Caco-2 (cell line): ENCODE measurements at regions not wholly inside any gene's neighbourhood (a gene's known extent, or its start where the extent isn't known, plus 50 kb on each side); places are given as distances from the start of the nearest gene placed in this dataset.
A peak's percentile ranks its signal among the peaks of the same experiment; 100 is the strongest.

Source experiments
- BruUV-seq: library from RNA; stranded (reverse); fragments of 400-500 nt; replicated peaks from 2 replicates; lab custom pipeline; 2021; lab: Mats Ljungman, UMichigan
- CTCF ChIA-PET: fragments of 300-600 bp; sonication (Branson Sonifier 250); formaldehyde crosslinking; loops from one replicate; lab custom pipeline; 2022; ENCODE audit warnings: antibody characterized with exemption; lab: Charles Lee
- POLR2A ChIA-PET: fragments of 300-600 bp; sonication (Branson Sonifier 250); formaldehyde crosslinking; loops from one replicate; lab custom pipeline; 2022; ENCODE audit warnings: antibody characterized with exemption; lab: Charles Lee
- DNase-seq, 2 experiments: peaks; one replicate each; pipeline versions ENCODE4 v3.0.0 to v3.0.0-alpha.2; 2020 to 2022
- H3K27me3 ChIP-seq: replicated peaks from 2 replicates; pipeline ENCODE4 v1.6.0; 2011; ENCODE audit warnings: low read length; ENCODE audit not compliant: control insufficient read depth, insufficient read depth
- H3K36me3 ChIP-seq: 2 replicates; pipeline ENCODE4 v1.5.1; 2011; ENCODE audit warnings: low read length; ENCODE audit not compliant: control insufficient read depth, insufficient read depth
- H3K4me1 ChIP-seq: fragments of 250-450 bp; sonication (Bioruptor Pico); 2 replicates; pipeline ENCODE4 v1.5.1; 2020; ENCODE audit warnings: mild to moderate bottlenecking
- H3K4me3 ChIP-seq: 2 replicates; pipeline ENCODE4 v1.5.1; 2011; ENCODE audit warnings: low read depth, mild to moderate bottlenecking, control low read depth, low read length
- H3K9me3 ChIP-seq: fragments of 250-450 bp; sonication (Bioruptor Pico); 2 replicates; pipeline ENCODE4 v1.5.1; 2020; ENCODE audit warnings: mild to moderate bottlenecking, moderate library complexity
- H3K27ac Mint-ChIP-seq: one replicate; pipeline ENCODE4 v1.8.0; 2022; ENCODE audit warnings: mixed read lengths; ENCODE audit not compliant: unreplicated experiment
- H3K27me3 Mint-ChIP-seq: one replicate; pipeline ENCODE4 v1.8.0; 2022; ENCODE audit warnings: mixed read lengths; ENCODE audit not compliant: insufficient read depth, unreplicated experiment
- H3K36me3 Mint-ChIP-seq: one replicate; pipeline ENCODE4 v1.8.0; 2022; ENCODE audit warnings: mild to moderate bottlenecking, mixed read lengths; ENCODE audit not compliant: insufficient read depth, unreplicated experiment
- H3K4me1 Mint-ChIP-seq: one replicate; pipeline ENCODE4 v1.8.0; 2022; ENCODE audit warnings: low read depth, mixed read lengths; ENCODE audit not compliant: unreplicated experiment
- H3K4me3 Mint-ChIP-seq: one replicate; pipeline ENCODE4 v1.8.0; 2022; ENCODE audit warnings: mild to moderate bottlenecking, moderate library complexity, mixed read lengths; ENCODE audit not compliant: unreplicated experiment
- H3K9me3 Mint-ChIP-seq: one replicate; pipeline ENCODE4 v1.8.0; 2022; ENCODE audit warnings: mixed read lengths; ENCODE audit not compliant: unreplicated experiment
- intact Hi-C: fragments of 100-400 bp; cut with micrococcal nuclease; formaldehyde crosslinking; loops from one replicate; pipeline ENCODE4 v1.10.0; 2022; ENCODE audit not compliant: unreplicated experiment
- TF ChIP-seq, protein P1 (sequence below), 2 experiments: fragments of 200-600 bp in 1 of 2; IDR thresholded peaks; 1 replicate in 1 of 2; 2 replicates in 1 of 2; pipeline versions ENCODE4 v1.5.1 to v1.8.0; 2011 to 2022; ENCODE audit warnings: antibody characterized with exemption in 1 of 2, control low read depth in 1 of 2, inconsistent platforms in 1 of 2, low read depth in 1 of 2, low read length in 1 of 2, mild to moderate bottlenecking in 1 of 2, moderate library complexity in 1 of 2; ENCODE audit not compliant: insufficient read depth in 1 of 2, severe bottlenecking in 1 of 2, unreplicated experiment in 1 of 2

DNA sequence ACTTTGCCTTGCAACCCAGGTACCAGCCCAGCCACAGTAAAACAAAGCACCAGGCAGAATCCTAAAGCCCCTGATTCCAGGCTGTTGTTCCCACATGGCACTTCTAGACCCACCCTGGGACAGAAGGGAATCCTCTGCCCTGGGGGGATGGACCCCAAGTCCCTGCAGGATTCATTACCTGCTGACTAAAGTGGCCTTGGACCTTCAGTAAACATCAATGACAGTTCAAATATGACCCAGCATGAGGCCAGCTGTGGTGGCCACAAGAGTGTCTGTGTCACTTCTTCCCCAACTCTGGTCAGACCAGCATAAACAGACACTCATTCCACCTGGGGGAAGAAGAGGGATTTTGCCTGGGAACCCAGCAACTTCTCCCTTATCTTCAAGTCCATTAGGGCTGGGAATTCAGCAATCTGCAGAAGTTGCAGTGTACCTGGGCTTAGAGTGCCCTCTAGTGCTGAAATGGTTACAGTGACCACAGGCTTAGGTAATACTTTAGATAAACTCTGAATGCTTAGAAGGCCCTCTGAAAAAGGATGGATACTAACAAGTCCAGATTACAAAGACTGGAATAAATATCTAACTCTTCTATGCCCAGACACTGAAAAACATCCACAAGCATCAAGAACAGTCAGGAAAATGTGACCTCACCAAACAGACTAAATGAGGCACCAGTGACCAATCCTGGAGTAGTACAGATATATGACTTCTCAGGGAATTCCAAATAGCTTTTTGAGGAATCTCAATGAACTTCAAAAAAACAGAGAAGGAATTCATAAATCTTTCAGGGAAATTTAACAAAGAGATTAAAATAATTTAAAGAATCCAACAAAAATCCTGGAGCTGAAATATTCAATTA lies 108.5 kb upstream of the TMEM168 start:
- no peaks in the 10 kb centered on the region for H3K36me3 Mint-ChIP-seq
- TF ChIP-seq, protein P1, sequence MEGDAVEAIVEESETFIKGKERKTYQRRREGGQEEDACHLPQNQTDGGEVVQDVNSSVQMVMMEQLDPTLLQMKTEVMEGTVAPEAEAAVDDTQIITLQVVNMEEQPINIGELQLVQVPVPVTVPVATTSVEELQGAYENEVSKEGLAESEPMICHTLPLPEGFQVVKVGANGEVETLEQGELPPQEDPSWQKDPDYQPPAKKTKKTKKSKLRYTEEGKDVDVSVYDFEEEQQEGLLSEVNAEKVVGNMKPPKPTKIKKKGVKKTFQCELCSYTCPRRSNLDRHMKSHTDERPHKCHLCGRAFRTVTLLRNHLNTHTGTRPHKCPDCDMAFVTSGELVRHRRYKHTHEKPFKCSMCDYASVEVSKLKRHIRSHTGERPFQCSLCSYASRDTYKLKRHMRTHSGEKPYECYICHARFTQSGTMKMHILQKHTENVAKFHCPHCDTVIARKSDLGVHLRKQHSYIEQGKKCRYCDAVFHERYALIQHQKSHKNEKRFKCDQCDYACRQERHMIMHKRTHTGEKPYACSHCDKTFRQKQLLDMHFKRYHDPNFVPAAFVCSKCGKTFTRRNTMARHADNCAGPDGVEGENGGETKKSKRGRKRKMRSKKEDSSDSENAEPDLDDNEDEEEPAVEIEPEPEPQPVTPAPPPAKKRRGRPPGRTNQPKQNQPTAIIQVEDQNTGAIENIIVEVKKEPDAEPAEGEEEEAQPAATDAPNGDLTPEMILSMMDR (IDR thresholded peaks at IDR 0.05; ENCODE audit: insufficient read depth in 1 of 2, low read depth in 1 of 2, low read length in 1 of 2, severe bottlenecking in 1 of 2, unreplicated experiment in 1 of 2): peak; percentile 70 to 76
- CTCF ChIA-PET: no interaction called here

DNA sequence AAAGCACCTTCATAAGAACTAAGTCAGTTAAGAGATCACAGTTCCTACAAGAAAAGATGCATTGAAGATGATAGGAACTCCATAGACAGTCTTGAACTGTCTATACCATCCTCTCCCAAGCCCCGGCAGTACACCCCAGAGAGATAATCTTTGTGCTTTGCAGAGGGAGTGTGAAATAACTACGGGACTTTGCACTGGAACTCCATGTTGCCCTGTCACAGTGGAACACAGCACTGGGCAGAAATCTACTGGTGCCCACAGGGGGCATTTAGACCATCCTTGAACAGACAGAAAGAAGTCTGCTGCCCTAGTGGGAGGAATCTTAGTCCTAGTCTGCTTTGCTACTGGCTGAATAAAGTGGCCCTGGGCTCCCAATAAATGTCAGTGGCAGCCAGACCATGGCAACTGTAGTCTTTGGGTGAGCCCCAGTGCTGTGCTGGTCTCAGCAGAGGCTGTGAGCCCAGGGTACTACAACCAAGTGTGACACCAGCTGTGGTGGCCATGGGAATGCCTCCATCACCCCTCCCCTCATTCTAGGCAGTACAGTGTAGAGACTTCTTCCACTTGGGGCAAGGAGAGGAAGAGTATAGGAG lies 107.7 kb upstream of the TMEM168 start:
- Mint-ChIP-seq H3K27ac (no peak overlapping the region), H3K27me3 (no peaks in the 10 kb centered on the region), H3K4me3 (no peak overlapping the region), H3K9me3 (peaks cover 6% of the 10 kb centered on the region), H3K36me3 (no peaks in the 10 kb centered on the region), H3K4me1 (no peaks in the 10 kb centered on the region)
- no peak for DNase-seq
- H3K36me3 ChIP-seq: no peaks in the 10 kb centered on the region
- CTCF ChIA-PET: no interaction called here
- TF ChIP-seq, protein P1 (IDR thresholded peaks at IDR 0.05; ENCODE audit: insufficient read depth in 1 of 2, low read depth in 1 of 2, low read length in 1 of 2, severe bottlenecking in 1 of 2, unreplicated experiment in 1 of 2): no peak
- no peaks in the 10 kb centered on the region; the same call in 1 of the 2 replicates for H3K9me3 ChIP-seq
- intact Hi-C loops: loop anchor here (1.0 to 10.0 kb wide), 7 partner anchors 106 to 1156 kb away; partner anchors contain the start of gene TMEM168
- no TSS peak for BruUV-seq
- POLR2A ChIA-PET: no interaction called here
- H3K4me1 ChIP-seq: peaks cover 4% of the 10 kb centered on the region; the same call in 1 of the 2 replicates
- no peak overlapping the region for H3K4me3 ChIP-seq
- H3K27me3 ChIP-seq: no peaks in the 10 kb centered on the region

More for the DNA sequence above, 108.5 kb upstream of the TMEM168 start:
- H3K4me1 ChIP-seq: peaks cover 4% of the 10 kb centered on the region; the same call in 1 of the 2 replicates
- H3K27me3 ChIP-seq: no peaks in the 10 kb centered on the region
- H3K4me1 Mint-ChIP-seq: no peaks in the 10 kb centered on the region
- no peak overlapping the region for H3K4me3 Mint-ChIP-seq
- DNase-seq: peak; percentile 72 to 80
- intact Hi-C loops: loop anchor here (1.0 to 10.0 kb wide), 7 partner anchors 106 to 1156 kb away; partner anchors contain the start of gene TMEM168
- H3K27ac Mint-ChIP-seq: no peak overlapping the region
- no peaks in the 10 kb centered on the region for H3K27me3 Mint-ChIP-seq
- BruUV-seq: no TSS peak
- no peaks in the 10 kb centered on the region; the same call in 1 of the 2 replicates for H3K9me3 ChIP-seq
- peaks cover 6% of the 10 kb centered on the region for H3K9me3 Mint-ChIP-seq
- POLR2A ChIA-PET: no interaction called here
- H3K36me3 ChIP-seq: no peaks in the 10 kb centered on the region
- H3K4me3 ChIP-seq: no peak overlapping the region

DNA sequence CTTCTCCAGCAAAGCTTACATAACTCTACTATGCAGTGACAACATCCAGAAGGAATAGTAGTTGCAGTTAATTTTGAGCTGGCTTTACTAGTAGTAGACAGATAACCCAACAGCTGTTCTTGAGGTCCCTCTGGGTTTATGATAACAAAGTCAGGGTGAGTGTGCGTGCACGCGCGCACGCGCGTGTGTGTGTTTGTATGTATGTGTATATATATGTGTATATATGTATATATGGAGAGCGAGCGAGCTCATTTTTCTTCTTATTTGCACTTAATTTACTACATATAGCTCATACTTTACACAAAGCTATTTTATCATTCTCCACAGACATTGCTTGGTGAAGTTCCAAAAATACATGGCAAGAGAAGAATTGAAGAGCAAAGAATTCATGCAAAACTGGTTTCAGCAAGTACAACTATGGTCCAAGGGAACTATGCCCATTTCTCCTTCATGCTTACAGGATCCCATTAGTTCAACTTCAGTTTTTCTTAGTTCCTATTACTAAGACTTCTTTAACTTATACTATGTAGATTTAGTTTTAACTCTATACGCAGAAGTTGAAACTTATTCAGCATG lies 105.9 kb upstream of the TMEM168 start:
- Histone ChIP-seq H3K4me1 (peaks cover 4% of the 10 kb centered on the region; the same call in 1 of the 2 replicates), H3K27me3 (no peaks in the 10 kb centered on the region), H3K9me3 (no peaks in the 10 kb centered on the region), H3K4me3 (no peak overlapping the region), H3K36me3 (no peaks in the 10 kb centered on the region)
- ChIA-PET POLR2A (no interaction called here), CTCF (no interaction called here)
- TF ChIP-seq, protein P1 (IDR thresholded peaks at IDR 0.05; ENCODE audit: insufficient read depth in 1 of 2, low read depth in 1 of 2, low read length in 1 of 2, severe bottlenecking in 1 of 2, unreplicated experiment in 1 of 2): no peak
- H3K27me3 Mint-ChIP-seq: no peaks in the 10 kb centered on the region
- no peaks in the 10 kb centered on the region for H3K36me3 Mint-ChIP-seq
- H3K4me3 Mint-ChIP-seq: no peak overlapping the region
- no peak overlapping the region for H3K27ac Mint-ChIP-seq
- intact Hi-C loops: loop anchor here (5.0 to 10.0 kb wide), 3 partner anchors 104 to 1154 kb away; partner anchors contain the start of gene TMEM168
- BruUV-seq: no TSS peak
- H3K9me3 Mint-ChIP-seq: peaks cover 6% of the 10 kb centered on the region
- no peaks in the 10 kb centered on the region for H3K4me1 Mint-ChIP-seq
- no peak for DNase-seq
